A549 (cell line): ENCODE measurements at regions not wholly inside any gene's neighbourhood (a gene's known extent, or its start where the extent isn't known, plus 50 kb on each side); places are given as distances from the start of the nearest gene placed in this dataset.

Experiments used
- ATAC-seq, 2 experiments: fragments of 200-7000 bp in 1 of 2; fragments of >200 bp in 1 of 2; cut with Nextera tagmentation in 1 of 2; cut with Tn5 transposase in 1 of 2; 3 replicates each; pipeline versions ENCODE4 v1.8.0 to v1.9.1; 2018 to 2020; ENCODE audit warnings: mild to moderate bottlenecking in 1 of 2, moderate library complexity in 1 of 2
- CTCF ChIA-PET: fragments of 300-600 bp; sonication (Branson Sonifier 250); formaldehyde crosslinking; extraction: SDS; loops from one replicate; lab custom pipeline; 2021; ENCODE audit warnings: antibody characterized with exemption, inconsistent platforms; lab: Yijun Ruan, JAX
- POLR2A ChIA-PET: fragments of 350-600 bp; formaldehyde crosslinking; extraction: SDS; loops from one replicate; lab custom pipeline; 2021; ENCODE audit warnings: antibody characterized with exemption, inconsistent platforms; lab: Yijun Ruan, JAX
- DNase-seq, 2 experiments: peaks; one replicate each; pipeline versions ENCODE4 v3.0.0 to v3.0.0-alpha.2; 2011 to 2016; ENCODE audit warnings: low read depth in 1 of 2, low spot score in 1 of 2
- FAIRE-seq: peaks from 2 replicates; lab custom pipeline; 2011; peaks lifted over from hg19 to GRCh38; lab: Jason Lieb, UNC
- H3K27ac ChIP-seq, 2 experiments: fragments of >200 bp; sonication (Bioruptor Twin); formaldehyde crosslinking; 3 replicates each; pipeline ENCODE4 v1.5.1; 2016 to 2017
- H3K4me1 ChIP-seq: fragments of >200 bp; sonication (Bioruptor Twin); formaldehyde crosslinking; 3 replicates; pipeline ENCODE4 v1.6.1; 2016
- H3K4me2 ChIP-seq: fragments of >200 bp; sonication (Bioruptor Twin); formaldehyde crosslinking; 3 replicates; pipeline ENCODE4 v1.6.1; 2016
- H3K4me3 ChIP-seq: fragments of >200 bp; sonication (Bioruptor Twin); formaldehyde crosslinking; 3 replicates; pipeline ENCODE4 v1.5.1; 2016
- H3K9me3 ChIP-seq: fragments of >200 bp; sonication (Bioruptor Twin); formaldehyde crosslinking; 3 replicates; pipeline ENCODE4 v1.6.1; 2016
- BCL3 ChIP-seq: fragments of >200 bp; sonication (Bioruptor Twin); formaldehyde crosslinking; IDR thresholded peaks from 3 replicates; pipeline ENCODE4 v1.6.1; 2016
- CBX2 ChIP-seq: fragments of 200-600 bp; sonication (generic); IDR thresholded peaks from 2 replicates; pipeline ENCODE4 v1.6.1; 2016; ENCODE audit warnings: low read depth, mild to moderate bottlenecking, borderline replicate concordance
- CHD2 ChIP-seq: fragments of 150-350 bp; IDR thresholded peaks from 2 replicates; pipeline ENCODE4 v1.6.1; 2014; ENCODE audit warnings: low read length; ENCODE audit not compliant: partially characterized antibody
- CTCF ChIP-seq: fragments of >200 bp; sonication (Bioruptor Twin); formaldehyde crosslinking; IDR thresholded peaks from 3 replicates; pipeline ENCODE4 v1.5.1; 2016
- E2F6 ChIP-seq: IDR thresholded peaks from 2 replicates; pipeline ENCODE4 v1.6.1; 2012; ENCODE audit warnings: low read depth, borderline replicate concordance
- ELK1 ChIP-seq: fragments of 150-350 bp; IDR thresholded peaks from 2 replicates; pipeline ENCODE4 v1.6.1; 2014; ENCODE audit warnings: low read depth, mild to moderate bottlenecking, low read length
- ESRRA ChIP-seq: fragments of 150-350 bp; IDR thresholded peaks from 2 replicates; pipeline ENCODE4 v1.6.1; 2014; ENCODE audit warnings: mild to moderate bottlenecking, low read length, borderline replicate concordance
- FOSB ChIP-seq: fragments of 250-450 bp; sonication (Bioruptor Pico); IDR thresholded peaks from 2 replicates; pipeline ENCODE4 v1.5.0; 2020; ENCODE audit warnings: mild to moderate bottlenecking, moderate library complexity
- HES2 ChIP-seq: fragments of >200 bp; sonication (Bioruptor Twin); formaldehyde crosslinking; IDR thresholded peaks from 2 replicates; pipeline ENCODE4 v1.6.1; 2016
- HOXA7 ChIP-seq: fragments of 250-450 bp; sonication (Bioruptor Pico); IDR thresholded peaks from 2 replicates; pipeline ENCODE4 v1.5.0; 2020; ENCODE audit warnings: mild to moderate bottlenecking, moderate library complexity
- JUN ChIP-seq, 2 experiments: fragments of >200 bp; sonication (Bioruptor Twin); formaldehyde crosslinking; IDR thresholded peaks; 2 replicates in 1 of 2; 3 replicates in 1 of 2; pipeline ENCODE4 v1.6.1; 2016 to 2017
- KDM1A ChIP-seq: fragments of 200-600 bp; sonication (generic); IDR thresholded peaks from 2 replicates; pipeline ENCODE4 v1.6.1; 2016; ENCODE audit warnings: low read depth, mild to moderate bottlenecking
- NFE2L2 ChIP-seq: fragments of 150-350 bp; conservative IDR thresholded peaks from 2 replicates; pipeline ENCODE4 v1.6.1; 2014; ENCODE audit warnings: low read length
- PBX3 ChIP-seq: IDR thresholded peaks from 2 replicates; pipeline ENCODE4 v1.6.1; 2012
- POLR2A ChIP-seq: IDR thresholded peaks from 2 replicates; pipeline ENCODE4 v1.6.1; 2012; ENCODE audit warnings: mild to moderate bottlenecking, low read length
- RAD21 ChIP-seq, 2 experiments: fragments of >200 bp in 1 of 2; sonication (Bioruptor Twin) in 1 of 2; formaldehyde crosslinking in 1 of 2; IDR thresholded peaks in 1 of 2; conservative IDR thresholded peaks in 1 of 2; 2 replicates in 1 of 2; 3 replicates in 1 of 2; pipeline ENCODE4 v1.6.1; 2012 to 2018; ENCODE audit warnings: inconsistent platforms in 1 of 2
- RARB ChIP-seq: fragments of 250-450 bp; sonication (Bioruptor Pico); IDR thresholded peaks from 2 replicates; pipeline ENCODE4 v1.8.0; 2021; ENCODE audit warnings: mild to moderate bottlenecking, moderate library complexity
- SMC3 ChIP-seq: fragments of >200 bp; sonication (Bioruptor Twin); formaldehyde crosslinking; IDR thresholded peaks from 3 replicates; pipeline ENCODE4 v1.6.1; 2018; ENCODE audit warnings: inconsistent platforms
- TP53 ChIP-seq: fragments of 250-450 bp; sonication (Bioruptor Pico); IDR thresholded peaks from 2 replicates; pipeline ENCODE4 v1.5.0; 2021; ENCODE audit warnings: mild to moderate bottlenecking, moderate library complexity
- USF2 ChIP-seq: fragments of 450-650 bp; IDR thresholded peaks from 2 replicates; pipeline ENCODE4 v1.6.1; 2014; ENCODE audit warnings: antibody characterized with exemption
- WGBS: methylation state at CpG from one replicate; pipeline ENCODE4 v1.1.6; 2017; ENCODE audit errors: missing lambda C conversion rate; 5-methylcytosine and 5-hydroxymethylcytosine counted together

GRCh38 chr18:77679869-77680268 is 430.2 kb downstream of the GALR1 start:
- ChIA-PET CTCF (no interaction called here), POLR2A (no interaction called here)
- no peak overlapping the region for H3K4me3 ChIP-seq
- 4% methylated on average over 3 of the region's 3 CpGs for WGBS
- no peak for FAIRE-seq
- no peaks in the 10 kb centered on the region for H3K4me1 ChIP-seq
- ATAC-seq = no peak
- H3K27ac ChIP-seq = no peak overlapping the region
- H3K9me3 ChIP-seq = no peaks in the 10 kb centered on the region
- no peak for DNase-seq
- TF ChIP-seq RARB (CRISPR knock-in tag) = no peak
- TF ChIP-seq JUN (IDR thresholded peaks at IDR 0.05) = no peak
- H3K4me2 ChIP-seq = no peak overlapping the region

GRCh38 chr18:77700051-77700450 is 450.4 kb downstream of the GALR1 start:
- H3K4me3 ChIP-seq = no peak overlapping the region
- H3K27ac ChIP-seq = no peak overlapping the region
- POLR2A ChIA-PET = no interaction called here
- no peak for TF ChIP-seq ELK1
- no peak for TF ChIP-seq KDM1A
- TF ChIP-seq CBX2 = no peak
- no peak for TF ChIP-seq TP53
- no peak for TF ChIP-seq RAD21 (conservative IDR thresholded peaks at IDR 0.05 in 1 of 2, IDR thresholded peaks at IDR 0.05 in 1 of 2)
- TF ChIP-seq CHD2 = no peak
- TF ChIP-seq HOXA7 = no peak
- TF ChIP-seq HES2 = no peak
- TF ChIP-seq FOSB (CRISPR knock-in tag) = no peak
- no peak for TF ChIP-seq PBX3
- TF ChIP-seq SMC3 = no peak
- TF ChIP-seq ESRRA = no peak
- TF ChIP-seq POLR2A = no peak
- no peak for TF ChIP-seq NFE2L2
- TF ChIP-seq, all 56 proteins: peak for 0
- WGBS = 3% methylated on average over 5 of the region's 6 CpGs
- CTCF ChIA-PET = no interaction called here
- DNase-seq (no peak), FAIRE-seq (no peak), ATAC-seq (no peak)
- no peak overlapping the region for H3K4me2 ChIP-seq
- H3K4me1 ChIP-seq = no peaks in the 10 kb centered on the region
- no peaks in the 10 kb centered on the region for H3K9me3 ChIP-seq

- Histone ChIP-seq H3K4me2 (no peak overlapping the region), H3K4me3 (no peak overlapping the region), H3K27ac (no peak overlapping the region)
- FAIRE-seq = no peak
- 22% methylated on average over 1 of the region's 1 CpG for WGBS
- no peak for ATAC-seq
- no peak for TF ChIP-seq E2F6
- TF ChIP-seq, all 56 proteins: peak for 0
- ChIA-PET POLR2A (no interaction called here), CTCF (interaction anchor here (0.6 to 1.4 kb wide), 2 partner anchors 17 to 899 kb away, joined by 4 to 7 read pairs; no protein-coding TSS in a partner anchor)
- no peaks in the 10 kb centered on the region for H3K9me3 ChIP-seq
- DNase-seq = no peak
- no peaks in the 10 kb centered on the region for H3K4me1 ChIP-seq
These were observed 452.3 kb downstream of the GALR1 start for GRCh38 chr18:77701977-77702376.

- H3K9me3 ChIP-seq = no peaks in the 10 kb centered on the region
- TF ChIP-seq CTCF (peak; percentile 38; the same call in 2 of the 3 replicates), USF2 (no peak), SMC3 (0 out of 3 replicates have a peak, but pooled peaks have one; percentile 15), RAD21 (conservative IDR thresholded peaks at IDR 0.05 in 1 of 2, IDR thresholded peaks at IDR 0.05 in 1 of 2) (peak; percentile 52 to 54; a peak in 4 of 5 replicates), BCL3 (no peak)
- TF ChIP-seq, all 56 proteins: peak for 3
- Histone ChIP-seq H3K4me2 (no peak overlapping the region), H3K4me1 (no peaks in the 10 kb centered on the region), H3K27ac (no peak overlapping the region), H3K4me3 (no peak overlapping the region)
- WGBS = 0% methylated on average over 4 of the region's 4 CpGs
- ChIA-PET CTCF (interaction anchor here (0.6 to 1.4 kb wide), 2 partner anchors 16 to 900 kb away, joined by 4 to 7 read pairs; no protein-coding TSS in a partner anchor), POLR2A (no interaction called here)
- no peak for ATAC-seq
- no peak for FAIRE-seq
- peak; percentile 1 to 36 for DNase-seq
These were observed 453.0 kb downstream of the GALR1 start for GRCh38 chr18:77702686-77703085.
